HG03342 (cell line): ENCODE measurements at regions not wholly inside any gene's neighbourhood (a gene's known extent, or its start where the extent isn't known, plus 50 kb on each side); places are given as distances from the start of the nearest gene placed in this dataset.

Experiments
- ATAC-seq: cut with Tn5 transposase; IDR thresholded peaks from one replicate; pipeline ENCODE4 v1.9.1; 2021; ENCODE audit warnings: mild to moderate bottlenecking, moderate library complexity; ENCODE audit not compliant: unreplicated experiment

GRCh38 chr1:59017501-59018231 lies 233.8 kb upstream of the JUN start:
- no peak for ATAC-seq

- no peak for ATAC-seq
Measured at GRCh38 chr1:59018446-59018845, 234.6 kb upstream of the JUN start.

- no peak for ATAC-seq
Measured at GRCh38 chr1:59018860-59019259, 235.0 kb upstream of the JUN start.

GRCh38 chr1:59020151-59020997 lies 236.5 kb upstream of the JUN start:
- peak; percentile 93 for ATAC-seq

- ATAC-seq: no peak
Measured at GRCh38 chr1:59022199-59022598, 238.4 kb upstream of the JUN start.

- ATAC-seq: no peak
Measured at GRCh38 chr1:59022799-59023198, 239.0 kb upstream of the JUN start.

GRCh38 chr1:59025201-59025600 lies 241.4 kb upstream of the JUN start:
- no peak for ATAC-seq

GRCh38 chr1:59025898-59026426 lies 242.1 kb upstream of the JUN start:
- ATAC-seq: peak; percentile 85

GRCh38 chr1:59026472-59026948 lies 242.7 kb upstream of the JUN start:
- peak; percentile 21 for ATAC-seq

- ATAC-seq: no peak
Measured at GRCh38 chr1:59027177-59027576, 243.3 kb upstream of the JUN start.

GRCh38 chr1:59028048-59028447 lies 244.2 kb upstream of the JUN start:
- ATAC-seq: no peak

GRCh38 chr1:59029411-59030167 lies 245.7 kb upstream of the JUN start:
- ATAC-seq: no peak

GRCh38 chr1:59032228-59032627 lies 248.4 kb upstream of the JUN start:
- no peak for ATAC-seq

GRCh38 chr1:59033761-59034160 lies 249.9 kb upstream of the JUN start:
- ATAC-seq: no peak

- no peak for ATAC-seq
Measured at GRCh38 chr1:59034925-59035324, 251.1 kb upstream of the JUN start.

GRCh38 chr1:59039551-59039950 lies 255.7 kb upstream of the JUN start:
- no peak for ATAC-seq

GRCh38 chr1:59040486-59040885 lies 256.4 kb upstream of the FGGY start:
- no peak for ATAC-seq

- no peak for ATAC-seq
Measured at GRCh38 chr1:59041646-59042277, 255.1 kb upstream of the FGGY start.

- ATAC-seq: no peak
Measured at GRCh38 chr1:59043796-59044195, 253.1 kb upstream of the FGGY start.

- ATAC-seq: no peak
Measured at GRCh38 chr1:59044535-59045121, 252.3 kb upstream of the FGGY start.
